AML-193 (cell line): ENCODE measurements at regions not wholly inside any gene's neighbourhood (a gene's known extent, or its start where the extent isn't known, plus 50 kb on each side); places are given as distances from the start of the nearest gene placed in this dataset.
"Not testable (repeated sequence)": the region's sequence is repeated elsewhere in the genome, so short reads cannot be mapped to it uniquely, and the experiment has no call there.

ENCODE experiments used
- DNase-seq, 2 experiments: peaks; one replicate each; lab custom pipeline; 2025; lab: John Stamatoyannopoulos, UW

DNA sequence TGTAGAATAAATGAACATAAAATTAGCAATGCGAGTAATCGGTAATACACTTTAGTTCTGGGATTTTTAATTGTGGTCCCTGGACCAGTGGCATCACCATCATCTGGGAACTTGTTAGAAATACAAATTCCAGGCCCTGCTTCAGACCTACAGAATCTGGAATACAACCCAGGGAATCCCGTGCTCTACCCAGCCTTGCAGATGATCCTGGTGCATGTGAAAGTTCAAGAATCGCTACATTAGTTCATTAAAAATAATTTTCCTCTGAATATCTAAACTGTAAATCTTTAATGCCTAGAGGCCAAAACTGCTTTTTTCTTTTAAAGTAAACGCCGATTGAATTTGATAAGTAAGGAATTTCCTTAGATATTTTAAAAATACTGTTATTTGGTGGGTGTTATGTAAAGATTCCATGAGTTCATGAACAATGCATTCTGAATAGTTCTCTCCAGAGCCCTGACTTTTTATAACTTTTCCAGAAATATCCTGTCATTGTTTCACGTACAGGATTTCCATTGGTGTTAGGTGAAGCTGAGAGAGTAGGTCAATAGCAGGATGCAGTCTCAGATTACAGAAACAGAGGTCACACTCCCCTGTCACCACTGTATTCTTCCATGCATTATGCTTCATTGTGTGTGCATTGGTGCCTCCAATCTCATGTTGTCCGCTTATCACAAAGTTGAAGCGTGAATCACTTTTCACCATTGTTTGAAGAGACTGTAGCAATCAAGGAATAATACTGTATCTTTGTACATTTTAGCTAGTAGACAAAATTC is 596.5 kb upstream of the KLF12 start:
- DNase-seq = no peak

DNA sequence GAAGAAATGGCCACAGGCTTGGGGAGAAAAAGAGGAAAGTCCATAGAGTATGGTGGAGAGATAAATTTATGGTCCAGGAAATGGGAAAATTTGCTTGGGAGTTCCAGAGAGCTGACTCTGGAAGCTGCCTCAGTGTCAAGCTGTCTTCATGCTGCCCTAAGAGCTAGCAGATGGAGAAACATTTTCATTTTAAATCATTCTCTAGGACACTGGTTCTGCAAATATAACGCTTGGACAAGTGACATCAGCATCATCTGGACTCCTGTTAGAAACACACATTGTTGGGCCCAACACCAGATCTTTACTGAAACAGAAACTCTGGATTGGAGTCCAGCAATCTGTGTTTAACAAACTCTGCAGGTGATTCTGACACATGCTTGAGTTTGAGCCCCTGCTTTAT is 592.0 kb upstream of the KLF12 start:
- DNase-seq = no peak

- DNase-seq = not testable (repeated sequence)
Observed at GRCh38 chr13:74718232-74718842, 584.1 kb upstream of the KLF12 start.

GRCh38 chr13:74715718-74716117 is 581.5 kb upstream of the KLF12 start:
- DNase-seq = no peak

DNA sequence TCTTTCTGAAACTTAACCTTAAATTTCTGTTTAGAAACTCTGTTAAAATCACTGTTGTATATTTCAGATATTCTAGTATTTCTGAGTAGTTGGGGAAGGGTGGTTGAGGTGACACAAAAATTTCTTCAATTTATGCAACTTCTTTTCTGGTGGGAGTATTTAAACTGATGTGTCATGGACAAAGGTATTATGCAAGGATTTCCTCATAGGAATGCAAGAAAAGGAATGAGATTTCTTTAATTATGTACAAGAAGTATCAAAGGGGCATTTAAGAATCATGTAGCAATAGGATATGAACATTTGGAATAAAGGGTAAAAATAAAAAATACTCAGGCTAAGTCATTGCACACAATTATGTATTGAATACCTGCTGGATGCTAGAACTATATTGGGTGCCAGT is 575.8 kb upstream of the KLF12 start:
- DNase-seq = no peak

GRCh38 chr13:74709226-74709625 is 575.0 kb upstream of the KLF12 start:
- no peak for DNase-seq

DNA sequence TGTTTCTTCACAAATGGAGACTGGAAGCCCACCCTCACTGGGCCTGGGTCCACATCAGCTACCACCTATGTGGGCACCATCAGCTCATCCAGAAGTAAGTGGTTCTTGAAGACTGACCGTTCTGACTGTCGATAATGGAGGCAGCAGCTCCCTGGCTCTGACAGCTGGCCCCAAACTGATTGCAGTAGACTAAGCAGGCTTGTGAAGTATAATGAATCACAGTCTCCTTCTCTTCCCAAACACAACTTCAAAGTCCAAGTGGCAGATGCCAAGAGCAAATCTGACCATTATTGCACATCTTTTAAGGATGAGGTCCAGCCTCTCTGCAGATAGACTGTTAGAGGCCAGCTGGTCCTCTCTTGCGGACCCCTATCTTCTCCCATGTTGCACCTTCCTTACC is 574.4 kb upstream of the KLF12 start:
- no peak for DNase-seq

GRCh38 chr13:74707291-74707690 is 573.1 kb upstream of the KLF12 start:
- no peak for DNase-seq

DNA sequence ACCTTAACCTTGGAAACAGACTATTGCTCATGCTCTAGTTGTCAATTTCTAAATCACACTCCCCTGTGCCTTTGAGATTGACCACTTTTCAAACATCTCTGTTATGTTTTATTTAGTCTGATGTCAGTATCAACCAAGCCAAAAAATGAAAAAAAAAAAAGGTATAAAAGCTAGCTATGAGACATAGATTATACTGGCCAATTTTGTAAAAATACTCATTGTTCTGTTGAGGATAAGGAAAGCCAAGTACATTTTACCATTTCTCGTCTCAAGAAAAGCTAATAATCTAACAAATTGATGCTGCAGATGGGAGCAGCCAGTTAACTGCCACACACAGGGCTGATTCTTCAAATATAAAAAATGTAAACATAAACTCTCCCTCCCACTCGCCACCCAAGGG is 572.6 kb upstream of the KLF12 start:
- no peak for DNase-seq

GRCh38 chr13:74705438-74705837 is 571.2 kb upstream of the KLF12 start:
- DNase-seq = no peak

DNA sequence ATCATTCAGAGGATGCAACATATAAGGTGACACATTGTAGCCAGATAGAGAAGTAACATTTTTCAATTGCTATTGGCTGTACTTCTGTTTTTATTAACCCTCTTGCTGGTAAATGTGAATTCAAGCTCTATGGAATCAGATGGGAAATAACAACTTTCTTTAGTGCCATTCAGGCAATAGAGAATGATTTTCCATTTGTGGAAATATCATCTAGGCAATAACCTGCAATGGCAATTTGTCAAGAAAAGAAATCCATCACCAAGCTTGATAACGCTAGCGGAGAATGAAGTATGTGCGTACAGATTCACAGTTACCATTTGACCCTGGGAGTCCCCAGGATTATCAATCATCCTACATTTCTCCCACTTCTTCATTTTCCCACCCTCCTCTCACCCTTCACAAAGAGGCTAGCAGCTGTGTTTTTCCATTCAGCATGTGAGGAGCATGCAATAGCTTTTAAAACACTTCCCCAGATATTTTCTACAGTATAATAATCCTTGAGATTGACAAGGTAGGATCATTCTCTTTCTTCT is 569.7 kb upstream of the KLF12 start:
- no peak for DNase-seq

GRCh38 chr13:74696148-74696922 is 562.1 kb upstream of the KLF12 start:
- no peak for DNase-seq

GRCh38 chr13:74695021-74695800 is 561.0 kb upstream of the KLF12 start:
- DNase-seq = no peak

- no peak for DNase-seq
Observed at GRCh38 chr13:74687442-74688182, 553.4 kb upstream of the KLF12 start.

GRCh38 chr13:74683411-74683810 is 549.2 kb upstream of the KLF12 start:
- no peak for DNase-seq

DNA sequence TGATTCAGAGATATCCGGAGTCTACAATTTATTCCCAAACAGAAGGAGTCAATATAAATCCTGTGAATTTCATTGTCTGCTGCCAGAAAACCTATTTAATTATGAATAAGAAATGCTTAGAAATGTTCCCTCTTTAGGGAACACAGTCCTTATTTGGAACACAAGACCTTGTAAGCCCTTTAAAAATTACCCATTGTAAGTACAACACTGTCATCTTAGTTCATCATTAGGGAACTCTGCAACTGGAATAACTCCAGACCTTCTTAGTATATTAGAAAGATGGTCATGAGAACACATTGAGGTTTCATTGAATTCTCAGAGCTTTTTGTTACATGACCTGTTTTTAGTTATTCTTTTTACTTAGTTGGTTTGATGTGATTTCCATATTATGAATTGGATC is 548.5 kb upstream of the KLF12 start:
- DNase-seq = no peak

- DNase-seq = no peak
Observed at GRCh38 chr13:74681891-74682290, 547.7 kb upstream of the KLF12 start.

DNA sequence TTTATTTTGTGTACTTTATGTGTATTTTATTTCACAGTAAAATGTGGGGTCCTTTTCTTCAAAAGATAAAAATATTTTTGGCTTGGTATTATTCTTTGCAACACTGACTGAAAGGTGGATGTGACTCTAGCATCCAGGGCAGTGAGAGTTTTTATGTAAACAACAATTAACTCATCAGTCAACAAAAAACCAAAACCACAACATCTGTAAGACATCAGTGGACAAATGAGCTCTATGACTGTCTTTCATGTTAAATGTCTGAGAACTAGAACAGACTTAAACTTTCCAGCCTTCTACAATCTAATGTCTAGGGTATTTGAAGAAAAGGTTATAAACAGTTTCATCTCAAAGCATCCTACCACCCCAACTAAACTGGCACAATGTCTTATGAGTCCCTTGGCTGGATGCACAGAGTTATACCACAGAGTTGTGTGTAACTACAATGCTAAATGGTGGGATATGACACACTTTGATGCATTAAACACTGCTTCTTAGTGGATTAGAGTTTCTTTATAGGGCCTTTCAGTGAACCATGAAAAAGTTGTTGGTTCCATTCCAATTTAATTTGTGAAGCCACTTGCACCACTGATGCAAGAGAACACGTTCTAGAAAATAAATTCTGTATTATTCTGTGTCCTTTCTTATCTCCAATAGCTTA is 544.2 kb upstream of the KLF12 start:
- DNase-seq = no peak

DNA sequence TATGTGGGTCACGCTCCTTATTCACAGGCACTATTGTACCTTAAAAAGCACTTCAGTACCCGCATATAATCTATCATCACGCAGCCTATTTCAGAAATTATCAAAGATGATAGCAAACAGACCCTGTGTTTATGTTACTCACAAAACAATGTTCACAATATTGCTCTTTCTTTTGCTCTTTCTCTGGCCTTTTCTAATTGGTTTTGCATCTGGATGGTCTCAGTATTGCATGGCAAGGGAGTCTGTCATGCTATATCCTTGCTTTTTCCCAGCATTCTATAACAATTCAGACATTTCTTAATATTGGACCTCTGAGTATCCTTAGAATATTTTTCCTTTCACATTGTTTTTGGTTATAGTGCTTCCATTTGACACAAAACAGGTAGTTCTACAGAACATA is 541.8 kb upstream of the KLF12 start:
- DNase-seq = no peak

GRCh38 chr13:74675182-74675581 is 541.0 kb upstream of the KLF12 start:
- DNase-seq = no peak

- no peak for DNase-seq
Observed at GRCh38 chr13:74674720-74675119, 540.5 kb upstream of the KLF12 start.
